T follicular helper cell (primary cell): ENCODE measurements at regions not wholly inside any gene's neighbourhood (a gene's known extent, or its start where the extent isn't known, plus 50 kb on each side); places are given as distances from the start of the nearest gene placed in this dataset.

Source experiments
- DNase-seq: peaks from one replicate; pipeline ENCODE4 v3.0.0-alpha.2; 2020; ENCODE audit warnings: low read depth

DNA sequence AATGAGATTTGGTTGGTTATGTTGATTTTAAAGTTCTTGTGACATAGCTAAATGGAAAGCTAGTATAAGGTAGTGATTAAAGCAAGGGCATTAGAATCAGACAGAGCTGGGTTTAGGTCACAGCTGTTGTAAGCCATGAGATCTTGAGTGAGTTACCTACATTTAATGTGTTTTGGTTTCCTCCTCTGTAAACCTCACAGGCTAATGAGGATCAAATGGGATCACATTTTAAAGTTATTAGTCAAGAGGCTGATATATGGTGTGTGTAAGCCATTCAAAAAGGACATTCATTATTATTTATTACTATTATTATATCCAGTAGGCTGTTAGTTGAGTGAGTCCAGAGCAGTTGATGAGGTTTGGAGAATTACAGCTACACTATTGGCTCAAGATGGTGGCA is 416.2 kb downstream of the IRS1 start:
- DNase-seq, result no peak

DNA sequence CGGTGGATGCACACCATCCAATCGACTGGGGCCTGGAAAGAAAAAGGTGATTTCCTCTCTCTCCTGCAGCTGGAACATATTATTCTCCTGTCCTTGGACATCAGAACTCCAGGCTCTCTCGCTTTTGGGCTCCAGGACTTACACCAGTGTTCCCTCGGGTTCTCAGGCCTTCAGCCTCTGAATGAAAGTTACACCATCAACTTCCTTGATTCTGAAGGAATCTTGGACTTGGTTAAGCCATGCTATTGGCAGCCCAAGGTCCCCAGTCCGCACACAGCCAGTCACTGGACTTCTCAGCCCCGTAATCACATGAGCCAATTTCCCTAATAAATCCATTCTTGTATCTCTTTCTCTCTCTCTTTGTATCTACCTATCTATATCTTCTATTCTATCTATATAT is 418.9 kb downstream of the IRS1 start:
- no peak for DNase-seq

- DNase-seq, result no peak
Observed at GRCh38 chr2:226378753-226379705, 420.6 kb downstream of the IRS1 start.

DNA sequence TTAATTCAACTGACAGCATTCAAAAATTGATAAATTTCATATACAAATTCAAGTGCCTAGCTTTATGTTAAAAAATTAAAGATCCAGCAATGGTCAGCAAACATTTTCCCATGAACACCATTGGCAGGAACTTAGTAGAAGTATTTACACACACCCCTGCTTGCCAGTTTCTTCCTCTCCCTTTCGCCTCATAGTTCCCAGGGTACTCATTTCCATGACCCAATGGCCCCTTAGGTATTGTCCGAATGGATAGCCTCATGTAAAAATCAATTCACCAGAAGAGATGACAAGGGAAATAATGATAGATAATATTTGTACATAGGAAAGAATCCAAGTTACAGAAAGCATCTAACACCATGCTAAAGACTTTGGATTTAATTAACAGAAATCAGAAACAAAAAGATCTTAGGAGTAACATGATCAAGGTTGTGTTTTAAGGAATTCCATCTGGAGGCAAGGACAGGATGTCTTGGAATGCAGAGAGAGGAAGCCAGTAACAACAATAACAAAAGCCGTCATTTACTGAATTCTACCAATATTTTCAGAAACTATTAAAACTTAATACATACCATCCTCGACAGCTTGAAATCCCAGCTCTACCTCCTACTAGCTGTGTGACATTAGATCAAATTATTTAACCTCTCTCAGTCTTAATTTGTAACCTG is 423.0 kb downstream of the IRS1 start:
- DNase-seq, result no peak

DNA sequence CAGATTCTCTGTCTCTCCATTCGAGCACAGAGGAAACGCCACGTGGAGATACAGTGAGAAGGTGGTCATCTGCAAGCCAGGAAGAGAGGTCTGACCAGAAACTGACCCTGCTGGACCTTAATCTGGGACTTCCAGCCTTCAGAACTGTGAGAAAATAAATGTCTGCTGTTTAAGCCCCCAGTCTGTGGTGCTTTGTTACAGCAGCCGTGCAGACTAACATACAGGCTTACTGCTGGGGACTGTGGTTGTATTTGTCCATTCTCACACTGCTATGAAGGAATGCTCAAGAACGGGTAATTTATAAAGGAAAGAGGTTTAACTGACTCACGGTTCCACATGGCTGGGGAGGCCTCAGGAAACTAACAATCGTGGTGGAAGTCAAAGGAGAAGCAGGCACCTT is 432.7 kb downstream of the IRS1 start:
- no peak for DNase-seq

- DNase-seq, result no peak
Observed at GRCh38 chr2:226364217-226364616, 435.4 kb downstream of the IRS1 start.

GRCh38 chr2:226362980-226363379 is 436.6 kb downstream of the IRS1 start:
- no peak for DNase-seq

DNA sequence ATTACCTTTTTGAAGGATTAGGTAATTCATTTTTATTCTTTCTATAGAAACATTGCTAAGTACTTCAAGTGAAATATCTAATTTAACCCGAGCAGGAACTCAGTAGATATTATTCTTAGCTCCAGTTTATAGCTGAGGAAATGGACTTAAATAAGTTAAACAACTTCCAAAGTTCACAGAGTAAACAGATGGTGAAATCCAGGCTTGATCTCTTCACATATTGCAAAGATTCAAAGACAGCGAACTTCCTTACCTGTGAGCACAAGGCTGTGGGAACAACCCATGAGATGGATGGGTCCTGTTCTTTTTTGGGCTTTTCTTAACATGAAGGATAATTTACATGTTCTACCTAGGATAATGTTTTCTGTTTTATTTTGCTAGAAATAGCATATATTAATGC is 439.0 kb downstream of the IRS1 start:
- DNase-seq, result no peak

DNA sequence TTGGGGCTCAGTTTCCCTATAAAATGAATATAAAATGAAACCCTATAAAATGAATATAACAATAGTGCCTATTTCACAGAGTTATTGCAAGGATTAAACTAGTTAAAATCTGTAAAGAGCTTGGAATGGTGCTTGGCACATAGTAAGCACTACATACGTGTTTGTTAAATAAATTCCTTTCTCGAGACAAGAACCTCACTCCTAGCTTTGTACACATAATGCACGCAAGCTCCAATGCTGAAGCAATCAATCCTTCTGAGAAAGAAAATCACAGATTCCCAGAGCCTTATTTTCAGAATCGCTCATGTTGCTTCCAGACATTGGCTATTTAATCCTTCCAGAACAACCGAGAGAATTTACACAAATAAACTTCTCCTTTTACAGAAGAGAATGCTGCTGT is 440.9 kb downstream of the IRS1 start:
- no peak for DNase-seq

DNA sequence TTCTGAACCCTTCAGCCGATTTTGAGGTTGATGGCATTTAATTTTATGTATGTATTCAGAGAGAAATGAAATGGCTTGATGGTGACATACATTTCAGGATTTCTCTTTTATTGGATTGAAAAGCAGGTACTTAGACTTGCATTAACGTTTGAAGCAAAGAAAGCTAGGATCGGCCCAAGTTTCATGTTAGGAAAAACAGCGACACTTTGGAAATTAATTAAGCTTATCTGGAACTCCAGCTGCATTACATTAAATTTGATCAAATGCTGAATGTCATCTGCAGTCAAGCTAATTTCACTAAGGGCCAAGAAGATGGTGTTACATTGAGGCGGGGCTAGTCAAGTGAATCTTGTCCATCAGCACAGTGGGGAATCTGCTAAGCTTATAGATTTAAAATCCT is 441.8 kb downstream of the IRS1 start:
- DNase-seq, result no peak

GRCh38 chr2:226355600-226355999 is 444.0 kb downstream of the IRS1 start:
- no peak for DNase-seq

DNA sequence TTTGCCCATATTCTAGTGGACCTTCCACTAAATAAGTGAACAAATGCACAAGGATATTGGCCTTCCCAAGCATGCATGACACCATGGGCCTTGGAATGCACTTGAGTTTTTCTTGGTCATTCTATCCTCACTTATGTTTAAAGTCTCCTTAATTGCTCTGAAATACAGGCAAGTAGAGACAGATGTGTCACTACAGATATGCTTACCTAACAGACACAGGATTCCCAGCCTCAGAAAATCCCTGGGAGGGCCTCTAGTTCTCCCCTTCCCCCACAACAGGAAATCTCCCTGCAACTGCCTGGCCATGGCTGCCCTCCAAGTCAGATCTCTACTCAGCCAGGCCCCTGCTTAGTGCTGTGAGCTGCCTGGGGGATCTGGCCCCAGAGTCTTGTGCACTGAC is 445.2 kb downstream of the IRS1 start:
- no peak for DNase-seq

GRCh38 chr2:226352941-226353560 is 446.6 kb downstream of the IRS1 start:
- DNase-seq, result no peak

- DNase-seq, result no peak
Observed at GRCh38 chr2:226351711-226352110, 447.9 kb downstream of the IRS1 start.

DNA sequence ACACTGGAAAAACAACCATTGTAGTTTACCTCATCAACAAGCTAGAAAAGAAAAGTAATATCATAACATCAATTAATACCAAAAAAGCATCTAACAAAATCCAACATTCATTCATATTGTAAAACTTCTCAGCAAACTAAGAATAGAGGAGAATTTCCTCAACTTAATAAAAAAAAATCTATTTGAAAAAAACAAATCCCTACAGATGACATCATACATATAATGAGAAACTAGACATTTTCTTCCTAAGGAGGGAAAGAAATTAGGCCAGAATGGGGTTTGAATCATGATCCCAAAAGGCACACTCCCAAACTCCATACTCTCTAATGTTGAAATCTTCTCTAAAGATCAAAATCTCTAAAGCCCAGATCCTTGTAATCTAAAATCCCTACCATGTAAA is 460.0 kb downstream of the IRS1 start:
- no peak for DNase-seq

DNA sequence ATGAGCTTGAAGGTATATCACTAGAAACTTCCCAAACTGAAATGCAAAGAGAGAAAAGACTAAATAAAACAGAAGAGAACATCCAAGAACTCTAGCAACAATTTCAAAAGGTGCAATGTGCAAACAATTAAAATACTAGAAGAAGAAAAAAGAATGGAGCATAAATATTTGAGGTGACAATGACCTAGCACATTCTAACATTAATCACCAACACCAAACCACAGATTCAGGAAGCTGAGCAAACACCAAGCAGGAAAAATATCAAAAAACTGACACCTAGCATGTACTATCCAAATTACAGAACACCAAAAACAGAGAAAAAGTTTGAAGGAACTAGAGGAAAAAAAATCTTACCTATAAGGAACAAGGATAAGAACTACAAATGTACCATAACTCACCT is 460.8 kb downstream of the IRS1 start:
- no peak for DNase-seq

- no peak for DNase-seq
Observed at GRCh38 chr2:226337941-226338600, 461.5 kb downstream of the IRS1 start.

GRCh38 chr2:226336283-226336682 is 463.3 kb downstream of the IRS1 start:
- DNase-seq, result no peak

DNA sequence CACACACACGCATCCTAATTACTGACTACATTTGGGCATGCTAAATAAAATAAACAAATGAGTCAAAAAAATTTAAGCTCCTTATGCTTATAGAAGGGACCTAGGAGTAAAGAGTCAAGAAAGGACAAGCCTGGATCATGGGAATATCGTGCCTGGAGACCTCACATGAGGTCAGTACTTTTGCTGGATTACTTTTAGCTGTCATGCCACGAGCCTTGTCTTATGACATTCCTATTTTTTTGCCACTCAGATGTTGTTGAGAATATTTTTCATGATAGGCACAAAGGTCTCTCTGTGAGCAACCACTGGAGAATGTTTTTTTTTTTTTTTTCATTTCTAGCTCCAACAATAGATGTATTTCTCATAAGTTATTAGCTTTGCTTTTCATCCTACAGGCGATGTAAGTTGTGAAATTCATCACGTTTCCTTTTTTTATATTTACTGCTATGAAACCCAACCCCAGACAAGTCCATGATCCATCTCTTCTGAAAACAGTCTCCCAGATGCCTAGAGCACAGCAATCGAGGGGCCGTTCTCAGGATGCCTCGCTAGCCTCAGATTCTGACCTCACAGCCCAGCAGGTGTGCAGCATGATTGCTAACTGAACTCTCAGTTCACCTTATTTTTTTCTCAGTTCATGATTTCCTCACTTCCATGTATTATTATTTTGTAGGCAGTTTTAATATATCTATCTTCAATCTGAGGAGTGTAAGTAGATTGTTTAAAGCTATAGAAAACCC is 464.5 kb downstream of the IRS1 start:
- DNase-seq, result no peak

GRCh38 chr2:226333388-226333787 is 466.2 kb downstream of the IRS1 start:
- no peak for DNase-seq

DNA sequence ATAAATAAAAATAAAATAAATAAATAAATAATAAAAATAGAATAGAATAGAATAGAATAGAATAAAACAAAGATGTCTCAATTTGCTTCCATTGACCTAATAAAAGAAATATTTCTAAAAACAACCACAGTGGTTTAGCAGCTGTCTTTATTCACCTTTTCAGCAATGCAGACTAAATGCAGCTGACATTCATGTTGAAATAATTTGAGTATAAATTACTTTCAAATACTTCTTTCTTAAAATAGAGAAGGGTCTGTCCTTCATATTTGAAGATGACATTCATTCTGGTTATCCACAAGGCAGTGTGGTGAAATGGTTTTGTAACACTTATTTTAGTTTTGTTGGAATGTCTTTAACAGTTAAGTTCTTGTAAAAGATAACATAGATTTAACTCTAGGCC is 469.4 kb downstream of the IRS1 start:
- DNase-seq, result no peak

- no peak for DNase-seq
Observed at GRCh38 chr2:226329180-226329579, 470.4 kb downstream of the IRS1 start.
